ENCODE measurements at regions not wholly inside any gene's neighbourhood (a gene's known extent, or its start where the extent isn't known, plus 50 kb on each side); places are given as distances from the start of the nearest gene placed in this dataset.

DNA sequence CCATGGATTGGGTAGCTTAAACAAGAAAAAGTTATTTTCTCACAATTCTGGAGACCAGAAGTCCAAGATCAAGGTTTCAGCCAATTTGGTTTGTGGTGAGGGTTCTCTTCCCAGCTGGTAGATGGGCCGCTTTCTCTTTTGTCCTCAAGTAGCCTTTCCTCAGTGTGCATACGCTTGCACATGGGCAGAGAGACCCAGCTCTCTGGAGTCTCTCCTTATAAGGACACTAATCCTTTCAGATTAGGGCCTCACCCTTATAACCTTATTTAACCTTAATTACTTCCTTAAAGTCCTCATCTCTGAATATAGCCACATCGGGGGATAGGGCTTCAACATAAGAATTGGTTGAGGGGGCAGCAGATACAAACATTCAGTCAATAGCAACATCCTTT is 68.4 kb upstream of the NLK start:
- TF ChIP-seq, protein P1, sequence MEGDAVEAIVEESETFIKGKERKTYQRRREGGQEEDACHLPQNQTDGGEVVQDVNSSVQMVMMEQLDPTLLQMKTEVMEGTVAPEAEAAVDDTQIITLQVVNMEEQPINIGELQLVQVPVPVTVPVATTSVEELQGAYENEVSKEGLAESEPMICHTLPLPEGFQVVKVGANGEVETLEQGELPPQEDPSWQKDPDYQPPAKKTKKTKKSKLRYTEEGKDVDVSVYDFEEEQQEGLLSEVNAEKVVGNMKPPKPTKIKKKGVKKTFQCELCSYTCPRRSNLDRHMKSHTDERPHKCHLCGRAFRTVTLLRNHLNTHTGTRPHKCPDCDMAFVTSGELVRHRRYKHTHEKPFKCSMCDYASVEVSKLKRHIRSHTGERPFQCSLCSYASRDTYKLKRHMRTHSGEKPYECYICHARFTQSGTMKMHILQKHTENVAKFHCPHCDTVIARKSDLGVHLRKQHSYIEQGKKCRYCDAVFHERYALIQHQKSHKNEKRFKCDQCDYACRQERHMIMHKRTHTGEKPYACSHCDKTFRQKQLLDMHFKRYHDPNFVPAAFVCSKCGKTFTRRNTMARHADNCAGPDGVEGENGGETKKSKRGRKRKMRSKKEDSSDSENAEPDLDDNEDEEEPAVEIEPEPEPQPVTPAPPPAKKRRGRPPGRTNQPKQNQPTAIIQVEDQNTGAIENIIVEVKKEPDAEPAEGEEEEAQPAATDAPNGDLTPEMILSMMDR (conservative IDR thresholded peaks at IDR 0.05; ENCODE audit: low read depth, low read length), result no peak
- TF ChIP-seq CEBPB (IDR thresholded peaks at IDR 0.05; ENCODE audit: low read depth, low read length), result no peak
- no peak for TF ChIP-seq MXI1 (IDR thresholded peaks at IDR 0.05; ENCODE audit: borderline replicate concordance, low read depth, low read length)
